ENCODE measurements at regions not wholly inside any gene's neighbourhood (a gene's known extent, or its start where the extent isn't known, plus 50 kb on each side); places are given as distances from the start of the nearest gene placed in this dataset.

GRCh38 chr3:13223574-13224237, 150.5 kb upstream of the IQSEC1 start:
- DNase-seq: no peak

GRCh38 chr3:13222891-13223573, 149.8 kb upstream of the IQSEC1 start:
- no peak for DNase-seq

GRCh38 chr3:13222131-13222530, 148.9 kb upstream of the IQSEC1 start:
- DNase-seq: no peak

- DNase-seq: no peak
Observed at GRCh38 chr3:13221491-13222061, 148.3 kb upstream of the IQSEC1 start.

- DNase-seq: no peak
Observed at GRCh38 chr3:13220991-13221390, 147.8 kb upstream of the IQSEC1 start.

GRCh38 chr3:13219902-13220296, 146.7 kb upstream of the IQSEC1 start:
- DNase-seq: no peak

GRCh38 chr3:13219077-13219901, 146.1 kb upstream of the IQSEC1 start:
- no peak for DNase-seq

- DNase-seq: no peak
Observed at GRCh38 chr3:13218541-13218908, 145.3 kb upstream of the IQSEC1 start.

GRCh38 chr3:13217736-13218540, 144.7 kb upstream of the IQSEC1 start:
- DNase-seq: no peak

GRCh38 chr3:13217253-13217652, 144.0 kb upstream of the IQSEC1 start:
- no peak for DNase-seq

- DNase-seq: no peak
Observed at GRCh38 chr3:13215940-13216546, 142.8 kb upstream of the IQSEC1 start.

GRCh38 chr3:13214847-13215472, 141.7 kb upstream of the IQSEC1 start:
- no peak for DNase-seq

- no peak for DNase-seq
Observed at GRCh38 chr3:13213911-13214846, 140.9 kb upstream of the IQSEC1 start.

GRCh38 chr3:13213490-13213889, 140.3 kb upstream of the IQSEC1 start:
- no peak for DNase-seq

GRCh38 chr3:13211605-13212210, 138.5 kb upstream of the IQSEC1 start:
- DNase-seq: no peak

GRCh38 chr3:13210221-13210975, 137.2 kb upstream of the IQSEC1 start:
- no peak for DNase-seq

GRCh38 chr3:13209634-13209997, 136.4 kb upstream of the IQSEC1 start:
- DNase-seq: no peak

GRCh38 chr3:13208706-13209633, 135.7 kb upstream of the IQSEC1 start:
- DNase-seq: no peak

All from hindlimb muscle (tissue), 1 donor.